PC-9 (cell line): ENCODE measurements at regions not wholly inside any gene's neighbourhood (a gene's known extent, or its start where the extent isn't known, plus 50 kb on each side); places are given as distances from the start of the nearest gene placed in this dataset.

Source experiments
- BruUV-seq: library from RNA; stranded (reverse); fragments of 400-500 nt; replicated peaks from 2 replicates; lab custom pipeline; 2021; lab: Mats Ljungman, UMichigan
- CTCF ChIA-PET: fragments of 300-600 bp; sonication (Branson Sonifier 250); formaldehyde crosslinking; loops from one replicate; lab custom pipeline; 2022; ENCODE audit warnings: antibody characterized with exemption; lab: Charles Lee
- POLR2A ChIA-PET: fragments of 300-600 bp; sonication (Branson Sonifier 250); formaldehyde crosslinking; loops from one replicate; lab custom pipeline; 2022; ENCODE audit warnings: antibody characterized with exemption; ENCODE audit not compliant: unreplicated experiment; lab: Charles Lee
- DNase-seq, 2 experiments: peaks; one replicate each; pipeline versions ENCODE4 v3.0.0 to v3.0.0-alpha.2; 2015 to 2022; ENCODE audit warnings: mixed read lengths in 1 of 2
- H2AFZ ChIP-seq: fragments of 200-600 bp; sonication (generic); 2 replicates; pipeline ENCODE4 v1.8.1; 2017; ENCODE audit warnings: antibody characterized with exemption
- H3F3A ChIP-seq: fragments of 200-600 bp; sonication (generic); 2 replicates; pipeline ENCODE4 v1.8.1; 2017; ENCODE audit warnings: antibody characterized with exemption, mild to moderate bottlenecking, low read depth; ENCODE audit not compliant: insufficient read depth
- H3K27ac ChIP-seq: fragments of 200-600 bp; sonication (generic); 2 replicates; pipeline ENCODE4 v1.6.1; 2016; ENCODE audit warnings: mixed run types
- H3K27me3 ChIP-seq: fragments of 200-600 bp; sonication (generic); 2 replicates; pipeline ENCODE4 v1.6.1; 2016; ENCODE audit warnings: low read depth, mixed run types; ENCODE audit not compliant: insufficient read depth
- H3K36me3 ChIP-seq: fragments of 200-600 bp; sonication (generic); 2 replicates; pipeline ENCODE4 v1.6.1; 2016; ENCODE audit warnings: low read depth, mixed run types
- H3K4me1 ChIP-seq: fragments of 200-600 bp; sonication (generic); replicated peaks from 2 replicates; pipeline ENCODE4 v1.6.1; 2016; ENCODE audit warnings: mixed run types; ENCODE audit not compliant: insufficient read depth
- H3K4me2 ChIP-seq: fragments of 200-600 bp; sonication (generic); 2 replicates; pipeline ENCODE4 v1.6.1; 2017; ENCODE audit warnings: mixed run types
- H3K4me3 ChIP-seq: fragments of 200-600 bp; sonication (generic); 2 replicates; pipeline ENCODE4 v1.6.1; 2016; ENCODE audit warnings: mixed run types
- H3K79me2 ChIP-seq: fragments of 200-600 bp; sonication (generic); 2 replicates; pipeline ENCODE4 v1.6.1; 2017; ENCODE audit warnings: low read depth, mixed run types
- H3K9me2 ChIP-seq: fragments of 200-600 bp; sonication (generic); 2 replicates; pipeline ENCODE4 v1.8.1; 2017; ENCODE audit warnings: mild to moderate bottlenecking; ENCODE audit not compliant: insufficient read depth
- H3K9me3 ChIP-seq: fragments of 200-600 bp; sonication (generic); 2 replicates; pipeline ENCODE4 v1.8.1; 2016; ENCODE audit warnings: low read depth; ENCODE audit not compliant: insufficient read depth
- H4K20me1 ChIP-seq: fragments of 200-600 bp; sonication (generic); 2 replicates; pipeline ENCODE4 v1.8.1; 2017; ENCODE audit not compliant: insufficient read depth
- EZH2 ChIP-seq: fragments of 200-600 bp; sonication (generic); IDR thresholded peaks from 2 replicates; pipeline ENCODE4 v1.8.0; 2017; ENCODE audit warnings: antibody characterized with exemption, low read depth
- intact Hi-C: fragments of 100-400 bp; cut with micrococcal nuclease; formaldehyde crosslinking; loops from one replicate; pipeline ENCODE4 v1.10.0; 2022; ENCODE audit not compliant: unreplicated experiment
- TF ChIP-seq, protein P1 (sequence below): fragments of 200-600 bp; sonication (generic); conservative IDR thresholded peaks from 2 replicates; pipeline ENCODE4 v1.6.1; 2017; ENCODE audit warnings: mixed run types, antibody characterized with exemption, mild to moderate bottlenecking, moderate library complexity

DNA sequence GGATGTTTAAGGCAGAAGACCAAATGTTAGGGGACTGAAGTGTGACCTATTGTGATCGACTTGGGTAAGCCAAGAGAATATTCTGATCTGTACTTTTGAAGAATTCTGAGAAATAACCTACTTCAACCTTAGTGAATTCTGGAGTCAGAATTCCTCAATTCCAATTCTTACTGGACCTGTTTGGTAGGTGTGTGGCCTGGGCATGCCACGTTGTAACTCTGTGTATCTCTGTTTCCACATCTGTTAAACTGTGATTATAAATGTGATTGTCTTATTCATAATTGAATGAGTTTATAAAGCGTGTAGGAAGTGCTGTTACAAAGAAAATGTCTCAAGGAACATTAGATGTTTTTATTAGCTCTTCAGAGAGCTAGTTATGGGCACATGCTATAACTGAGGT lies 64.5 kb downstream of the TUSC1 start:
- Histone ChIP-seq H2AFZ (no peak overlapping the region; the same call in 1 of the 2 replicates), H3K9me2 (no peaks in the 10 kb centered on the region), H3F3A (no peaks in the 10 kb centered on the region), H3K36me3 (no peaks in the 10 kb centered on the region), H3K27ac (no peak overlapping the region), H3K4me2 (no peak overlapping the region), H3K9me3 (no peaks in the 10 kb centered on the region), H4K20me1 (no peaks in the 10 kb centered on the region), H3K79me2 (no peaks in the 10 kb centered on the region), H3K27me3 (no peaks in the 10 kb centered on the region), H3K4me1 (no peaks in the 10 kb centered on the region), H3K4me3 (no peak overlapping the region)
- intact Hi-C loops, result no loop called here
- no peak for TF ChIP-seq EZH2
- TF ChIP-seq, protein P1, sequence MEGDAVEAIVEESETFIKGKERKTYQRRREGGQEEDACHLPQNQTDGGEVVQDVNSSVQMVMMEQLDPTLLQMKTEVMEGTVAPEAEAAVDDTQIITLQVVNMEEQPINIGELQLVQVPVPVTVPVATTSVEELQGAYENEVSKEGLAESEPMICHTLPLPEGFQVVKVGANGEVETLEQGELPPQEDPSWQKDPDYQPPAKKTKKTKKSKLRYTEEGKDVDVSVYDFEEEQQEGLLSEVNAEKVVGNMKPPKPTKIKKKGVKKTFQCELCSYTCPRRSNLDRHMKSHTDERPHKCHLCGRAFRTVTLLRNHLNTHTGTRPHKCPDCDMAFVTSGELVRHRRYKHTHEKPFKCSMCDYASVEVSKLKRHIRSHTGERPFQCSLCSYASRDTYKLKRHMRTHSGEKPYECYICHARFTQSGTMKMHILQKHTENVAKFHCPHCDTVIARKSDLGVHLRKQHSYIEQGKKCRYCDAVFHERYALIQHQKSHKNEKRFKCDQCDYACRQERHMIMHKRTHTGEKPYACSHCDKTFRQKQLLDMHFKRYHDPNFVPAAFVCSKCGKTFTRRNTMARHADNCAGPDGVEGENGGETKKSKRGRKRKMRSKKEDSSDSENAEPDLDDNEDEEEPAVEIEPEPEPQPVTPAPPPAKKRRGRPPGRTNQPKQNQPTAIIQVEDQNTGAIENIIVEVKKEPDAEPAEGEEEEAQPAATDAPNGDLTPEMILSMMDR, result no peak
- ChIA-PET POLR2A (no interaction called here), CTCF (no interaction called here)
- BruUV-seq, result no TSS peak
- no peak for DNase-seq

DNA sequence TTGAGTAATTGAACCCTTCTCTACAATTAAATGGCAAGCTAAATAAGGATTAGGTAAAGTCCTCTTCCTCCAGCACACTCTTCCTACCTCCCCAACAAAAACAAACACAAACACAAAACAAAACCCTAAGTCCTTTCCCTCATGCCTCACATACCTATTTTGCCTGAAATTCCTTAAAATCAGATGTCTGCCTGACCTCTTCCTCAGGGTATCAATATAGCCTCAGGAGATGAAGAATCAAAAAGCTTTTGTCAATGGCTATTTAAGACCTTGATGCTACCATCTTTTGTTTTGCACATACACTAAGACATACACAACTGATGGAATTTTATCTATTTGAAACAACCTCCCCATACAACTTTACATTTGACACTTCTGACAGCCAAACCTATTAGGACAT lies 75.1 kb downstream of the TUSC1 start:
- no peaks in the 10 kb centered on the region for H3K27me3 ChIP-seq
- H3K27ac ChIP-seq, result no peak overlapping the region
- H3K9me2 ChIP-seq, result no peaks in the 10 kb centered on the region
- peak overlapping the region; percentile 82 for H3K4me2 ChIP-seq
- no peak overlapping the region for H2AFZ ChIP-seq
- intact Hi-C loops, result no loop called here
- peaks cover 7% of the 10 kb centered on the region; the same call in 1 of the 2 replicates for H3F3A ChIP-seq
- H3K4me3 ChIP-seq, result no peak overlapping the region
- H3K79me2 ChIP-seq, result no peaks in the 10 kb centered on the region
- DNase-seq, result no peak
- BruUV-seq, result no TSS peak
- POLR2A ChIA-PET, result no interaction called here
- TF ChIP-seq, protein P1, result no peak
- no peak for TF ChIP-seq EZH2
- H3K36me3 ChIP-seq, result no peaks in the 10 kb centered on the region
- H3K9me3 ChIP-seq, result no peaks in the 10 kb centered on the region
- H4K20me1 ChIP-seq, result no peaks in the 10 kb centered on the region
- H3K4me1 ChIP-seq, result peaks cover 22% of the 10 kb centered on the region
- CTCF ChIA-PET, result no interaction called here

DNA sequence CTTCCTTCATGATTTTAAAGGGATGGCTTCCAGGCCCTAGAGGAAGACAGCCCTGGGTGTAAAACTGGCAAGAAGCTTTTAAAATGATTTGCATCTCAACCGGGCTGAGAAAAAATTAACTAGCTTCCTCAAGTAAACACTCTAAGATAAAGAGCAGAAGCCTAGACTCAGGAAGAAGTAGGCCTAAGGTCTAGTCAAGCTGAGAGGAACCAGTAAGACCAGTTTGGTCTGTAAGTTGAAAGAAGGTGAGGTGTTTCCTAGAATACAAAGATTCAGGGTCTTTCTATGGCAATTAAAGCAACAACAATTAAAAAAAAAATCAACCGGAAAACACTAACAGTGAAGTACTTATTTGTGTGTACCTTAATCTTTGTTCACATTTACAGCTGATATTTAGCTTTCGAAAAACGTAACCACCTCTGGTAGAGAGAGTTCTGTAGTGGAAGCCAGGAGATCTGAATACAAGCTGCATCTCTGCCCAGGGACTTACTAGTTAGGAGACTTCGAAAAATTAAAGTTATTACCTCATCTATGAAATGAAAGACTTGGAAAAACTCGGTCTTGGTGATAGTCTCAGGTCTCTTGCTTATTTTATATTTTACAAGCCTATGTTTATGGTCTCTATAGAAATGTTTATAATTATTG lies 75.7 kb downstream of the TUSC1 start:
- Histone ChIP-seq H3K4me3 (peak overlapping the region; percentile 38), H3K9me3 (no peaks in the 10 kb centered on the region), H3K4me2 (peak overlapping the region; percentile 82), H3K36me3 (no peaks in the 10 kb centered on the region), H3K9me2 (no peaks in the 10 kb centered on the region), H3K4me1 (peaks cover 22% of the 10 kb centered on the region), H2AFZ (peak overlapping the region; percentile 76), H3K79me2 (no peaks in the 10 kb centered on the region), H3K27ac (peak overlapping the region; percentile 14; the same call in 1 of the 2 replicates), H4K20me1 (no peaks in the 10 kb centered on the region), H3K27me3 (no peaks in the 10 kb centered on the region), H3F3A (peaks cover 7% of the 10 kb centered on the region; the same call in 1 of the 2 replicates)
- no TSS peak for BruUV-seq
- intact Hi-C loops, result no loop called here
- POLR2A ChIA-PET, result interaction anchor here (0.6 kb wide), 1 partner anchor 42 kb away, joined by 3 read pairs; no protein-coding TSS in a partner anchor
- TF ChIP-seq, protein P1, result no peak
- no peak for TF ChIP-seq EZH2
- CTCF ChIA-PET, result no interaction called here
- DNase-seq, result peak in 1 of 2 experiments; percentile 78
